SK-N-MC (cell line): ENCODE measurements at regions not wholly inside any gene's neighbourhood (a gene's known extent, or its start where the extent isn't known, plus 50 kb on each side); places are given as distances from the start of the nearest gene placed in this dataset.

Experiments used
- DNase-seq: peaks from one replicate; pipeline ENCODE4 v3.0.0-alpha.2; 2011; ENCODE audit warnings: low read depth, low spot score
- H3K27ac ChIP-seq: fragments of 200-600 bp; sonication (generic); 2 replicates; pipeline ENCODE4 v1.5.1; 2016; ENCODE audit warnings: mixed run types
- H3K36me3 ChIP-seq: fragments of 200-600 bp; sonication (generic); 2 replicates; pipeline ENCODE4 v1.6.1; 2017; ENCODE audit warnings: antibody characterized with exemption, low read length, mixed read lengths; ENCODE audit not compliant: insufficient read depth
- H3K4me3 ChIP-seq: fragments of 200-600 bp; sonication (generic); 2 replicates; pipeline ENCODE4 v1.5.1; 2016
- H3K9ac ChIP-seq: fragments of 200-600 bp; sonication (generic); 2 replicates; pipeline ENCODE4 v1.8.0; 2017; ENCODE audit warnings: mixed run types, mixed read lengths; ENCODE audit not compliant: insufficient read length
- H3K9me3 ChIP-seq: fragments of 200-600 bp; sonication (generic); 2 replicates; pipeline ENCODE4 v1.6.1; 2017; ENCODE audit warnings: low read depth, mild to moderate bottlenecking, antibody characterized with exemption, low read length, moderate library complexity, mixed read lengths
- EZH2 ChIP-seq: fragments of 200-600 bp; sonication (generic); IDR thresholded peaks from one replicate; pipeline ENCODE4 v1.6.1; 2017; ENCODE audit warnings: antibody characterized with exemption
- FOXP2 ChIP-seq: optimal IDR thresholded peaks from 2 replicates; pipeline ENCODE3; 2011; ENCODE audit warnings: mild to moderate bottlenecking, moderate library complexity; ENCODE audit not compliant: insufficient read depth; ENCODE audit errors: extremely low read length, control extremely low read depth
- POLR2AphosphoS5 ChIP-seq: IDR thresholded peaks from 2 replicates; pipeline ENCODE4 v1.6.1; 2012; ENCODE audit warnings: mild to moderate bottlenecking, low read depth, low read length, borderline replicate concordance

DNA sequence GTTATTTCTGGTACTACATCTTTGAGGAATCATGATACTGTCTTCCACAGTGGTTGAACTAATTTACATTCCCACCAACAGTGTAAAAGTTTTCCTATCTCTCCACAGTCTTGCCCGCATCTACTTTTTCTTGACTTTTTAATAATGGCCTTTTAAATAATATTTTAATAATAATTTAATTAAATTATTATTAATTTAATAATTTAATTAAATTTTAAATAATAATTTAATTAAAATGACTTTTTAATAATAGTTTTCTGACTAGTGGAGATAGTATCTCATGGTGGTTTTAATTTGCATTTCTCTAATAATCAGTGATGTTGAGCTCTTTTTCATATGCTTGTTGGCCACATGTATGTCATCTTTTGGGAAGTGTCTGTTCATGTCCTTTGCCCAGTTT, 1395.0 kb upstream of the ADGRL3 start:
- TF ChIP-seq POLR2AphosphoS5, result no peak
- TF ChIP-seq FOXP2, result no peak
- no peak for TF ChIP-seq EZH2
- H3K9ac ChIP-seq, result no peak overlapping the region
- H3K9me3 ChIP-seq, result no peaks in the 10 kb centered on the region
- no peak for DNase-seq
- no peaks in the 10 kb centered on the region for H3K36me3 ChIP-seq
- no peak overlapping the region for H3K4me3 ChIP-seq
- H3K27ac ChIP-seq, result no peak overlapping the region

DNA sequence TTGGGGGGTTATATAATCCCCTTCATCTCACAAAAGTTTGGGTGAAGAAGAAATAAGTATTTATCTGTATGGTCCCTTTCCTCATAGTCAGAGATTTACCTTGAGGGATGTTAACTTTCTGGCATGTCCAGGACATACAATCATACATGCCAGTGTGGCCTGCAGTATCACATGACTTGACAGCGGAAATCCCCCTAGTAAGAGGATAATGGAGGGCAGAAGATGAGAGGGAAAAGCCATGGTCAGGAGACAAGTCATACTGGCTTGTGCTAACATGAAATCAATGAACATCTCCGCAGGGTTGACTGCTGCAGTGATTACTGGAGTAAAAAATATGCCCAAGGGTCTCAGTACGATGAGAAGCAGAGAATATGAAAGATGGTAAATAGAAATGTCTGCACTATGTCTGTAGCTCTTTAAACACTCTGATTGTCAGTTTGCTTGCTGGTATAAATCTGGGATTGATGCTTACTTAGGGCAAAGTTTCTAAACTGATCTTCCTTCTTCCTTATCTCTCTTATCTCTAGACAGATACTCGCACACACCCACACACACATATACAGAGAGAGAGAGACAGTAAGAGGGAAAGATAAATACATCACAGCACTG, 1385.6 kb upstream of the ADGRL3 start:
- no peak for DNase-seq
- Histone ChIP-seq H3K9ac (no peak overlapping the region), H3K9me3 (no peaks in the 10 kb centered on the region), H3K36me3 (no peaks in the 10 kb centered on the region), H3K27ac (no peak overlapping the region), H3K4me3 (no peak overlapping the region)
- TF ChIP-seq POLR2AphosphoS5 (no peak), FOXP2 (no peak), EZH2 (no peak)

DNA sequence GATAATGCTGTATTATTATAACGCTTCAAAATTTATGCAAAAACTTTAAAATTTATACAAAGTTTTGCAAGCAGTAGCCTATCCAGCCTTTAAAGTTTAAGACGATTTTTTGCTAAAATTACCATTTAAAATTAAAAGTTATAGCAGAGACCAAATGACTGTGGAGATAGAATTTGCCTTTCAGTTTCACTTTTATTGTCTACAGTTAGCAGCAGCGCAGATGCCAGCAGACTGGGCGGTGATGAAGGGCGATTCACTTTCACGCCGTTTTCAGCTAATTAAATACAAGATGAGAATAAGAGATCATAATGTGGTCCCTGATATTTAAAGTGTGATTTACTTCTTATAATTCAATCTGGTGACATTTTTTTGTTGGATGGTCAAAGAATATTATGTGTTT, 1381.5 kb upstream of the ADGRL3 start:
- Histone ChIP-seq H3K4me3 (no peak overlapping the region), H3K9me3 (no peaks in the 10 kb centered on the region), H3K27ac (no peak overlapping the region), H3K36me3 (no peaks in the 10 kb centered on the region), H3K9ac (no peak overlapping the region)
- no peak for TF ChIP-seq FOXP2
- TF ChIP-seq POLR2AphosphoS5, result no peak
- no peak for TF ChIP-seq EZH2
- no peak for DNase-seq

DNA sequence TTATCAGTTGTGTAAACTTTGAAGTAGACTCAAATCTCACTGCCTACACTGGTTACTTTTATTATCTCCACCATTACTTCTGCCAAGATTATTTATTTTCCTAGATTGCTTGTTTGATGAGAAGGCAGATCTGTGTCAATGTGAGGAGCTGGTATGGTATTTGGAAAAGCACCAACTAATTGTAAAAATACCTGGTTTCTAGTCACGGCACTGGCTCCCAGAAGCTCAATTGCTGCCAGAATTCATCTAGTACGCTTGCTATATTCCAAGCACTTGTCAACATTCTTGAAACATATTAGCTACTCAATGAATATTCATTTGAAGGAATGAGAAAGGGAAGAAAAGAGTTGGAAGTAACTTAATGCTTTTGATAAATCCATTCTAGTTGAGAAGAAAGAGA, 1376.8 kb upstream of the ADGRL3 start:
- no peak for DNase-seq
- no peaks in the 10 kb centered on the region for H3K36me3 ChIP-seq
- no peak overlapping the region for H3K9ac ChIP-seq
- H3K4me3 ChIP-seq, result no peak overlapping the region
- H3K27ac ChIP-seq, result no peak overlapping the region
- no peaks in the 10 kb centered on the region for H3K9me3 ChIP-seq
- TF ChIP-seq FOXP2, result no peak
- TF ChIP-seq POLR2AphosphoS5, result no peak
- no peak for TF ChIP-seq EZH2

DNA sequence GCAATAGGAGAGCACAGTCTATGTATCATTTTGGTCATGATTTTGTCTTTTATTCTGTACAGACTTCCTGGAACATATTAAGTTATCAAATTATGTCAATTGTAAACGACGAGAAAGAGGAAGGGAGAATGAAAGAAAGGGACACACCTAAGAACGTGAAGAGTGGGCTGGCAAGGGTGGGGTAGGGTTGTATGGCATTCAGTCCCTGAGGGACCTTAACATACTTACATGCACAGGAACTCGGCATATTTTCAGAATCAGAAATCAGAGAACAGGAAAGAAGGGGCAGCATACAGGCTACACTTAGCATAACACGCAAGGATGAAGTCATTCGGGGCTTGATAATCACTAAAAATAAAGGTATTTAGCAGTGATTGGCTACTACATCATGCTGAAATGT, 1375.0 kb upstream of the ADGRL3 start:
- Histone ChIP-seq H3K9ac (no peak overlapping the region), H3K27ac (no peak overlapping the region), H3K36me3 (no peaks in the 10 kb centered on the region), H3K4me3 (no peak overlapping the region), H3K9me3 (no peaks in the 10 kb centered on the region)
- TF ChIP-seq POLR2AphosphoS5, result no peak
- TF ChIP-seq FOXP2, result no peak
- no peak for TF ChIP-seq EZH2
- no peak for DNase-seq

DNA sequence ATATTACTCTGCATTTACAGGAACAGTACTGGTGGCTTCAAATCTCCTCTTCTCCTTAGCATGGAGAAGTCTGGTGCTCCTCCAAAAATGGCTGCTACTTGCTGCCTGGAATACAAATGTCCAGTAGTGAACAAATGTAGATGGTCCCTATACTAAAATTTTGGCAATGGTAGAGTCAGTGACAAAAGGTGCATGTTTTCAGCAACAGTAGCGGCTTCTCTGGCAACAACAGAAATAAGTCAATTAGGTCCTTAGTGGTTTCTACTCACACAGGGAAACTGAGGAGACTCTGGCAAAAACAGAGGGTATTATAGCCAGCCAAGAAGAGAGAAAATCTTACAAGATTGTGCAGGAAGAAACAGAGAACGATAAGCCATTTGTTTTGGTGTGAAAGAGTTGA, 1368.4 kb upstream of the ADGRL3 start:
- Histone ChIP-seq H3K9ac (no peak overlapping the region), H3K9me3 (no peaks in the 10 kb centered on the region), H3K27ac (no peak overlapping the region), H3K36me3 (no peaks in the 10 kb centered on the region), H3K4me3 (no peak overlapping the region)
- no peak for TF ChIP-seq EZH2
- TF ChIP-seq POLR2AphosphoS5, result no peak
- TF ChIP-seq FOXP2, result no peak
- no peak for DNase-seq

DNA sequence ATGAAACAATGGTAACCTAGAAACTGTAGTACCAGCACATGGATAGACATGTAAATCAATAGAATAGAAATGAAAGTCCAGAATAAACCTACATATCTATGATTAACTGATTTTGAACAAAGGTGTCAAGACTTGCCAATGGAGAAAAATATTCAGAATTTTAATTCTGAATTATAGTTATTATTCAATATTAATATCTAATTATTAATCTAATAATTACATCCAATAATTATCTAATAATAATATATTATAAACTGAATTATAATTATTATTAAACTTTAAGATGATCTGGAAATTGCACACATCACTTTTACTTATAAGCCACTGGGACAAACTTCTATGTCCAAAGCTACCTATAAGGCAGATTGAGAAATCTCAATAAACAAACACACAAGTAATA, 1365.2 kb upstream of the ADGRL3 start:
- Histone ChIP-seq H3K27ac (no peak overlapping the region), H3K9ac (no peak overlapping the region), H3K9me3 (no peaks in the 10 kb centered on the region), H3K36me3 (no peaks in the 10 kb centered on the region), H3K4me3 (no peak overlapping the region)
- no peak for DNase-seq
- TF ChIP-seq POLR2AphosphoS5 (no peak), FOXP2 (no peak), EZH2 (no peak)

DNA sequence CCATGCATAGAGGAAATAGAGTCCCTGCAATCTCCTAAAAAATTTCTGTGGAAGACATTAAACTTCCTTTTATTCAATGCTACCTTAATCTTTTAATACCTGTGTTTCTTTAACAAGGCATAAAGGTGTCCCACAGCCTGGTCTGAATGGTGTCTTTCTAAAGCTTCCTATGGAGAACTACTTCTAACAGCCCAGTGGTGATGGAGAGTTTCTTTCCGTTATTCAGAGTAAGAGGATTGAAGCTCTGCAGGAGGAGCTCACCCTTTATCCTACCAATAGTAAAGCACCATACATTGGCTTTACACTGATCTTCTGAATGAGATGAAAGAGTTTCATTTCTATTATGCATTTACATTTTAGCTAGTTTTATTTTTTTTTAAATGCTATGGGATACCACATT, 1362.4 kb upstream of the ADGRL3 start:
- Histone ChIP-seq H3K9me3 (no peaks in the 10 kb centered on the region), H3K4me3 (no peak overlapping the region), H3K36me3 (no peaks in the 10 kb centered on the region), H3K9ac (no peak overlapping the region), H3K27ac (no peak overlapping the region)
- DNase-seq, result no peak
- TF ChIP-seq POLR2AphosphoS5, result no peak
- no peak for TF ChIP-seq FOXP2
- no peak for TF ChIP-seq EZH2

DNA sequence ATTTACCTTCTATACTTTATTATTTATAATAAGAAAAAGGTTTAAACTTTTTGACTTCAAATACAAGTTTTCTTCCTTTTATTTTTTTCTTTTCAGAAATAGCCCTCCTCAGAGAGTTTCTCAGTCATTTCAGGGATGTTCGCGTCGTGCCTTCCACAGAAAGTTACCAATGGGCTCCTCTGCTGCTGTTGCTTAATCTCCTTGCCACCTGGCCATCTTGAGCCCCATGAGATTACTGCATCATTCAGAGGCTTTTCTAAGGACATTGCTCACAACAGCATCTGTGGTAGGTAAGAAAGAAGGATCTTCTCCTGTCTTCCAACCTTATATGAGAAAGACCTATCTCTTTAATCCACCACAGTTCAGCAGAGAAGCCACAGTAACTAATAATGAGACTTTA, 1361.9 kb upstream of the ADGRL3 start:
- TF ChIP-seq EZH2 (no peak), FOXP2 (no peak), POLR2AphosphoS5 (no peak)
- no peak overlapping the region for H3K27ac ChIP-seq
- H3K9me3 ChIP-seq, result no peaks in the 10 kb centered on the region
- H3K36me3 ChIP-seq, result no peaks in the 10 kb centered on the region
- DNase-seq, result no peak
- no peak overlapping the region for H3K9ac ChIP-seq
- no peak overlapping the region for H3K4me3 ChIP-seq
